ENCODE measurements at regions not wholly inside any gene's neighbourhood (a gene's known extent, or its start where the extent isn't known, plus 50 kb on each side); places are given as distances from the start of the nearest gene placed in this dataset.

- Histone ChIP-seq H3K23me2 (ENCODE audit: insufficient read length, low read depth, low read length, poor library complexity, severe bottlenecking) (no peaks in the 10 kb centered on the region), H2BK12ac (ENCODE audit: insufficient read length, low read depth, low read length) (no peak overlapping the region), H4K20me1 (ENCODE audit: control insufficient read depth, insufficient read depth, insufficient read length) (no peaks in the 10 kb centered on the region), H2BK120ac (ENCODE audit: low read depth, low read length, poor library complexity, severe bottlenecking) (no peak overlapping the region), H3K18ac (ENCODE audit: insufficient read length, low read depth, low read length) (no peak overlapping the region), H2BK15ac (ENCODE audit: low read depth, low read length) (no peak overlapping the region), H3K4me2 (ENCODE audit: insufficient read depth, insufficient read length, low read length) (no peak overlapping the region), H2AK5ac (ENCODE audit: insufficient read length, low read length) (no peak overlapping the region), H3K56ac (ENCODE audit: insufficient read length, low read depth, low read length) (no peak overlapping the region), H3K9ac (ENCODE audit: extremely low read depth, insufficient read length, low read length) (no peak overlapping the region), H3K23ac (ENCODE audit: insufficient read length, low read depth, low read length) (no peak overlapping the region), H3T11ph (ENCODE audit: low read length) (no peak overlapping the region), H2BK5ac (ENCODE audit: insufficient read length, low read length) (no peak overlapping the region), H3K27me3 (ENCODE audit: insufficient read depth, low read length) (no peaks in the 10 kb centered on the region), H3K14ac (ENCODE audit: insufficient read depth, low read length) (no peak overlapping the region), H2AFZ (ENCODE audit: low read length) (no peak overlapping the region), H3K4ac (ENCODE audit: low read depth, low read length) (no peak overlapping the region), H4K5ac (ENCODE audit: insufficient read length, low read depth, low read length) (no peak overlapping the region), H3K79me2 (ENCODE audit: insufficient read depth, low read length) (no peaks in the 10 kb centered on the region), H3K4me1 (ENCODE audit: insufficient read depth, low read length) (no peaks in the 10 kb centered on the region), H3K79me1 (ENCODE audit: insufficient read depth, low read depth, low read length, poor library complexity, severe bottlenecking) (no peaks in the 10 kb centered on the region), H2BK20ac (ENCODE audit: low read depth, low read length, poor library complexity, severe bottlenecking) (no peak overlapping the region), H3K9me3 (ENCODE audit: control insufficient read depth, low read depth, low read length) (no peaks in the 10 kb centered on the region), H4K91ac (ENCODE audit: insufficient read length, low read depth, low read length) (no peak overlapping the region), H3K27ac (ENCODE audit: insufficient read length, low read depth, low read length) (no peak overlapping the region), H4K8ac (replicated peaks; ENCODE audit: insufficient read length, low read depth, low read length) (no peak overlapping the region)
- no peak for TF ChIP-seq CTCF (conservative IDR thresholded peaks at IDR 0.05)
- no peak overlapping the region for H3K4me3 Mint-ChIP-seq
- no peak for DNase-seq
- no peaks in the 10 kb centered on the region for H3K9me3 Mint-ChIP-seq
- WGBS (ENCODE audit: extremely low coverage, insufficient read length, low lambda C conversion rate): no CpG with 5 or more reads among the region's 7 CpGs
- H3K4me1 Mint-ChIP-seq: peaks cover 2% of the 10 kb centered on the region in 2 experiments
- H3K27me3 Mint-ChIP-seq (ENCODE audit: low read depth): peaks cover 7% of the 10 kb centered on the region
- H3K27ac Mint-ChIP-seq: no peak overlapping the region; a peak in 1 of 7 replicates
- no peaks in the 10 kb centered on the region for H3K36me3 Mint-ChIP-seq (ENCODE audit: insufficient read depth in 1 of 3, low read depth in 3 of 3)
These were observed 137.3 kb upstream of the GJB5 start for GRCh38 chr1:34617321-34618118.

All from H9 (cell line).